SKM-1 treated with dmso at 0.1 percent for 144 hours (cell line): ENCODE measurements at regions not wholly inside any gene's neighbourhood (a gene's known extent, or its start where the extent isn't known, plus 50 kb on each side); places are given as distances from the start of the nearest gene placed in this dataset.
A peak's percentile ranks its signal among the peaks of the same experiment; 100 is the strongest.
"Not testable (repeated sequence)": the region's sequence is repeated elsewhere in the genome, so short reads cannot be mapped to it uniquely, and the experiment has no call there.

Experiments
- DNase-seq: peaks from one replicate; lab custom pipeline; 2025; ENCODE audit not compliant: unreplicated experiment; lab: John Stamatoyannopoulos, UW

DNA sequence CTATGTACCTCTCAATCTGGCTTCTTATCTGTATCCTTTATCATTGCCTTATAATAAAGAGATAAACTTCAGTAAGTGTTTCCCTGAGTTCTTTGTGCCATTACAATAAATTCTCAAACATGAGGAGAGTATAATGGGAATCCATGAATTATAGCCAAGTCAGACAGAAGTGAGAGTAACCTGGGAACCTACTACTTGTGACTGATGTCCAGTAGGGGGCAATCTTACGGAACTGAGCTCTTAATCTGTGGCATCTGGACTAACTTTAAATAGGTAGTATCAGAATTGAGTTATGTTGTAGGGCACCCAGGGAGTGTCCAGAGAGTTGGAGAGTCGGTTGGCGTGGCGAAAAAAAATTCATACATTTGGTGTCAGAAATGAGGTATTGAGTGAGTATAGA, 542.6 kb downstream of the ZBBX start:
- DNase-seq = peak; percentile 51

DNA sequence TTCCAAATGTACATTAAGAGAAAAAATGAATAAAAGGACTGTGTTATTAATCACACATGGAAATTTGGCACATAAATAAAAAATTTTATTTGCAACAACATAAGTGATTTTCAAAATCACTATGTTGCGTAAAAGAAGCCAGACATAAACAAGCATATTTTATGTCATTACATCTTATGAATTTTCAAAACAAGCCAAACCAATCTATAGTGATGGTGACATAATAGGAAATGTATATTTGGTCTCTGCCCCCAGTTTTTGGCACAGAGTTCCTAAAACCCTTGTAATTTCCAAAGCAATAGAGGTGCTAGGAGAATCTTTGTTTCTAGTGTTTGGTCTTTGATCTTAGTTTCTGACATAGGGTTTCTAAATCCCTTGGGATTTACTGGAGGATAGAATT, 543.3 kb downstream of the ZBBX start:
- DNase-seq = no peak

- no peak for DNase-seq
Observed at GRCh38 chr3:166829896-166830295, 550.2 kb downstream of the ZBBX start.

GRCh38 chr3:166818464-166818863, 561.6 kb downstream of the ZBBX start:
- no peak for DNase-seq

- DNase-seq = not testable (repeated sequence)
Observed at GRCh38 chr3:166817269-166817668, 562.8 kb downstream of the ZBBX start.

DNA sequence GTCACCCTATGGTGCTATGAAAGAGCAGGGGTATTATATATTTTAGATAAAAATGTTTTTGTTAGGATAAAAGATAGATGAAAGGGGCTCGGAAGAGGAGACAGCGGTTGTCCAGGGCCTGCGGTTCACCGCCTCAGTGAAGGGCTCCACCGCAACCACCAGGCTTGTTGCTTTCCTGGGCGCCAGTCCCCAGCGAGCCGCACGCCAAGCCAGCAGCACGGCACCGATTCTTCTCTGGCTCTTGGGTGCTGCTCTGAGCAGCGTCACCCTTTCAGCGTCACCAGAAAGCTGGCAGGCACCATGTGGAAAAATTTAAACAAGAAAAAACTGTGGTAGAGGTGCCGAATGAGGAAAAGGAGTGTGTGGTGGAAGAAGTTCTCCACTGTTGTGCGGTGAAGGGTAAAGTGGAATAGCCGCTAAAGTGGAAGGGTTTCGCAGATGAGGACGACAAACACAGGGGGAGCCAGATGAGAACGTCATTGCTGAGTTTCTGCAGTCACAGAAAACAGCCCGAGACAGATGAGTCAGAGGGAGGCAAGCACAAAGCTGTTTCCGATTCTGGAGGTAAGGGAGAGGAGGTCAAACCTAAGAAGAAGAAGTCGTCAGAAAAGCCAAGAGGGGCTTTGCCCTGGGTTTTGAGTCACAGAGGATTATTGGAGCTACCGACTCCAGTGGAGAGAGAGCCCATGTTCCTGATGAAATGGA, 569.2 kb downstream of the ZBBX start:
- no peak for DNase-seq

DNA sequence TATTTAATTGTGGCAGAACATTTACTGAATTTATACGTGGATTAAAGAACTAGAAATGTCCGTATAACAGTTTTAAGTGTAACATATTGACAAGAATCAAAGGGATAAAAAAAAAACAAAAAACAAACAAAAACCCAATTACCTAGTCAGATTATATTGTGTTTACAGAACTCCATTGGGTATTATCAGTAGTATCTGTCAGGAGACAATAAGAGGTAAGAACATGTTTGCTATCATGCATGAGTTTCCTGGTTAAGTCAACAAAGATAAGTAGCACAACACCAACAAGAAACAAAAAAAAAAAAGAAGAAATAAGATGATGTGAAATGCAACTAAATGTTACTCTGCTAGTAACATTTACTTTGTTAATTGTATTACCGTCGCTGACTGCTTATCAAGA, 570.6 kb downstream of the ZBBX start:
- DNase-seq = no peak

- no peak for DNase-seq
Observed at GRCh38 chr3:166788936-166789335, 591.2 kb downstream of the ZBBX start.

- no peak for DNase-seq
Observed at GRCh38 chr3:166785876-166786275, 594.2 kb downstream of the ZBBX start.

- DNase-seq = no peak
Observed at GRCh38 chr3:166783206-166783605, 596.9 kb downstream of the ZBBX start.

- no peak for DNase-seq
Observed at GRCh38 chr3:166764698-166765318, 615.3 kb downstream of the ZBBX start.

- DNase-seq = no peak
Observed at GRCh38 chr3:166759736-166760513, 620.2 kb downstream of the ZBBX start.

DNA sequence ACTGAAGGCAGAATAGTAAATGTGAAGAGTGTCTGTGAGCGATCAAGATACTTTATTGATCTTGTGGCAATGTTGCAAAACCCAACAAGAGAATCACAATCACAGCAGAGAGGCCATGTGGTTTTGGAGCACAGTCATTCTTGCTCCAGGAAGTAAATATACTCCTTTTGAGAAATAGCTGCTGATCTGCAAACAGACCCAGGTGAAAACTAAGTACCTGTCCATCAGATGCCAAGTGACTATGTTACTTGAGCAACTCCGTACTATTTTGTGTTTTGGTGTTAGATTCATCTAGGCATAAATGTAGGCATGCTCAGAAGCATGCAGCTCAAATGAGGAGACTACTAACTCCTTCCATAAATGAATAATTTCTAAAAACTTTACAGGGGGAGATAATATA, 627.9 kb downstream of the ZBBX start:
- no peak for DNase-seq

DNA sequence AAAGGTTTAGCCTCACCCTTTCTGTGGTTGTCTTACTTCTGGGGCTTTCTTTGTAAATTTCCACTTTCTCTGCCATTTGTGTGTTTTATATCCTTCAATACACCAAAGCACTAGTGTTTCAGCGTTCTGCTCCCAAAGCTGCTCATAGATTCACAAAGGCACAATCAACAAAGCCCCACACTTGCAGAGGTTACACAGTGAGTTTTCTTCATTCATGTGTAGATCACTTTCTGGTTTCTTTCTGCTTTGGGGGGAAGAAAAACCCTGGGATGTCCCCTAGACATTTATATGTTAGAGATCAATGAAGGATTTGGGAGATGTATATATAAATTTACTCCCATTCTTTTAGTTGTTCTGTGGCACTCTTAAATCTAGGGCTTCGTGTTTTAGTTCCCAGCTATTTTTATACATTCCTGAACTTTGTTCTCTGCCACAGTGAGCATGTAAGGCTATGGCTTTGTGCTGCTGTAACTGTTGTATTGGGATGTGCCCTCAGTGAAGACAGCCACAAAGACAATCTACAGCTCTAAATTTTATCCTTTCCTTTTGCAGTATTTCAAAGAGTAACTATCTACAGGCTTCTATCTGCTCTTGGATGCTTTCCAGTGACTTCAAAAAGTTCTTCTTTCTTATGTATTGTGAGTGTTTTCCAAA, 636.5 kb downstream of the ZBBX start:
- no peak for DNase-seq

DNA sequence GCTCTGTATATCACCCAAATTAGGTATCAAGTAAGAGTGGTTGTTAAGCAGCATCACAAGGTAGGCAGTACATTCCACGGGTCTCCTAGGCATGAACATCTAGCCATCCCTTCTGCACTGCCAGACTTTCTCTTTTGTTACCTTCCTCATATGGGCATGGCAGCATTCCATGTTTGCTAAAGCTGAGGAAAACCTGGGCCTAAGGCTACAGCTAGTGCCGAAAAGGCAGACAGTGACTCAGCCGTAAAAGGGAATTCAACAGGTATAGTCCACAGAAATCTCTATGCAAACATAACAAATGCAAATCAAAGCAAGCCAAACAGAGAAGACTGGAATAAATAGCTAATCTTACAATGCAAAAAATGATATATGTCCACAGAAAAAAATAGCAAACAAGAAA, 645.4 kb downstream of the ZBBX start:
- no peak for DNase-seq

GRCh38 chr3:166731701-166732100, 648.4 kb downstream of the ZBBX start:
- no peak for DNase-seq

- DNase-seq = no peak
Observed at GRCh38 chr3:166721466-166721865, 658.6 kb downstream of the ZBBX start.

GRCh38 chr3:166714206-166714605, 665.9 kb downstream of the ZBBX start:
- no peak for DNase-seq

GRCh38 chr3:166713787-166714186, 666.3 kb downstream of the ZBBX start:
- DNase-seq = no peak

- DNase-seq = no peak
Observed at GRCh38 chr3:166706094-166706493, 674.0 kb downstream of the ZBBX start.

- no peak for DNase-seq
Observed at GRCh38 chr3:166697495-166697894, 682.6 kb downstream of the ZBBX start.

- DNase-seq = no peak
Observed at GRCh38 chr3:166696103-166696502, 684.0 kb downstream of the ZBBX start.
